Lower lobe of right lung (tissue), 2 donors: ENCODE measurements at regions not wholly inside any gene's neighbourhood (a gene's known extent, or its start where the extent isn't known, plus 50 kb on each side); places are given as distances from the start of the nearest gene placed in this dataset.

Experiments used
- ATAC-seq, 2 donors: fragments of 200-7000 bp; cut with Tn5 transposase; one replicate each; pipeline ENCODE4 v1.9.1; 2020 to 2022; ENCODE audit warnings: mild to moderate bottlenecking in 2 of 2, moderate library complexity in 2 of 2
- DNase-seq: peaks from one replicate; pipeline ENCODE4 v3.0.0-alpha.2; 2020
- H3K27ac ChIP-seq: fragments of 200-600 bp; one replicate; pipeline ENCODE4 v1.8.0; 2022
- H3K27me3 ChIP-seq: fragments of 200-600 bp; one replicate; pipeline ENCODE4 v1.8.0; 2022; ENCODE audit warnings: low read depth
- H3K36me3 ChIP-seq: fragments of 200-600 bp; one replicate; pipeline ENCODE4 v1.8.0; 2022; ENCODE audit warnings: mild to moderate bottlenecking
- H3K4me1 ChIP-seq: fragments of 200-600 bp; one replicate; pipeline ENCODE4 v1.8.0; 2022
- H3K4me3 ChIP-seq: fragments of 200-600 bp; one replicate; pipeline ENCODE4 v1.8.0; 2022; ENCODE audit warnings: mild to moderate bottlenecking
- H3K9me3 ChIP-seq: fragments of 200-600 bp; one replicate; pipeline ENCODE4 v1.8.0; 2022
- intact Hi-C: fragments of 100-400 bp; cut with DNase I; formaldehyde crosslinking; loops from one replicate; pipeline ENCODE4 v1.11.0; 2022
- TF ChIP-seq, protein P1 (sequence below): fragments of 200-600 bp; IDR thresholded peaks from one replicate; pipeline ENCODE4 v1.8.0; 2022; ENCODE audit warnings: antibody characterized with exemption, mild to moderate bottlenecking
- donor health status: DM: no; HTN: yes; CAD: no; lungs with severe emphysema.

DNA sequence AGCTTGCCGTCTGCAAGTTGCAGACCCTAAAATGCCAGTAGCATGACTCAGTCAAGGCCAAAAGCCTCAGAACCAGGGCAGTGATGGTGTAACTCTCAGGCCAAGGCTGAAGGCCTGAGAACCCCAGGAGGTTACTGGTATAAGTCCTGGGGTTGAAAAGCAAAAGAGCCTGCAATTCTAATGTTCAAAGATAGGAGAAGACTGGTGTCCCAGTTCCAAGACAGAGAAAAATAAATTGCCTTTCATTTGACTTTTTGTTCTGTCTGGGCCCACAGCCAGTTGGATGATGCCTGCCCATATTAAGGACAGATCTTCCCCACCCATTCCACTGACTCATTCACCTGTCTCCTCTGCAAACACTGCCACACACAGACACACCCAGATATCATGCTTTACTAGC lies 673.2 kb downstream of the CDH18 start:
- TF ChIP-seq, protein P1, sequence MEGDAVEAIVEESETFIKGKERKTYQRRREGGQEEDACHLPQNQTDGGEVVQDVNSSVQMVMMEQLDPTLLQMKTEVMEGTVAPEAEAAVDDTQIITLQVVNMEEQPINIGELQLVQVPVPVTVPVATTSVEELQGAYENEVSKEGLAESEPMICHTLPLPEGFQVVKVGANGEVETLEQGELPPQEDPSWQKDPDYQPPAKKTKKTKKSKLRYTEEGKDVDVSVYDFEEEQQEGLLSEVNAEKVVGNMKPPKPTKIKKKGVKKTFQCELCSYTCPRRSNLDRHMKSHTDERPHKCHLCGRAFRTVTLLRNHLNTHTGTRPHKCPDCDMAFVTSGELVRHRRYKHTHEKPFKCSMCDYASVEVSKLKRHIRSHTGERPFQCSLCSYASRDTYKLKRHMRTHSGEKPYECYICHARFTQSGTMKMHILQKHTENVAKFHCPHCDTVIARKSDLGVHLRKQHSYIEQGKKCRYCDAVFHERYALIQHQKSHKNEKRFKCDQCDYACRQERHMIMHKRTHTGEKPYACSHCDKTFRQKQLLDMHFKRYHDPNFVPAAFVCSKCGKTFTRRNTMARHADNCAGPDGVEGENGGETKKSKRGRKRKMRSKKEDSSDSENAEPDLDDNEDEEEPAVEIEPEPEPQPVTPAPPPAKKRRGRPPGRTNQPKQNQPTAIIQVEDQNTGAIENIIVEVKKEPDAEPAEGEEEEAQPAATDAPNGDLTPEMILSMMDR, result no peak
- intact Hi-C loops, result no loop called here
- H3K4me1 ChIP-seq, result no peaks in the 10 kb centered on the region
- no peak overlapping the region for H3K27ac ChIP-seq
- no peaks in the 10 kb centered on the region for H3K36me3 ChIP-seq
- DNase-seq, result no peak
- H3K27me3 ChIP-seq, result no peaks in the 10 kb centered on the region
- no peaks in the 10 kb centered on the region for H3K9me3 ChIP-seq
- ATAC-seq, result no peak
- H3K4me3 ChIP-seq, result no peak overlapping the region

DNA sequence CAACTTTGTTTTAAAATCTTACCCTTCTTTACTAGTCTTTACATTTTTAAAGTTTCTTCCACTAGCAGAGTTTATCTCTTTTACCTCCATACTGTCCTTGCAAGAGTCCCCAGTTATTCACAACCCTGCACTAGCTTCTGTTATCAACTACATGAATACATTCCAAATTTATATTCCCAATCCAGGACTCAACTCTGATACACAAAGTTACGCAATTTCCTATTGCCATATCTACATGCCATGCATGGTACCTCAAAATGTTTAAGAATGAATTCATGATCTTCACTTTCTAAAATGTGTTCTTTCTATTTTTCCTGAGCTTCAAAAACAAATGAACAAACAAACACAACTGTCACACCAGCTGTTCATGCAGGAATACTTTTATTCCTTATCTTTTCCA lies 668.7 kb downstream of the CDH18 start:
- no peak overlapping the region for H3K27ac ChIP-seq
- TF ChIP-seq, protein P1, result no peak
- H3K4me3 ChIP-seq, result no peak overlapping the region
- H3K9me3 ChIP-seq, result no peaks in the 10 kb centered on the region
- no peak for DNase-seq
- intact Hi-C loops, result no loop called here
- H3K4me1 ChIP-seq, result no peaks in the 10 kb centered on the region
- H3K27me3 ChIP-seq, result no peaks in the 10 kb centered on the region
- no peaks in the 10 kb centered on the region for H3K36me3 ChIP-seq
- no peak for ATAC-seq

DNA sequence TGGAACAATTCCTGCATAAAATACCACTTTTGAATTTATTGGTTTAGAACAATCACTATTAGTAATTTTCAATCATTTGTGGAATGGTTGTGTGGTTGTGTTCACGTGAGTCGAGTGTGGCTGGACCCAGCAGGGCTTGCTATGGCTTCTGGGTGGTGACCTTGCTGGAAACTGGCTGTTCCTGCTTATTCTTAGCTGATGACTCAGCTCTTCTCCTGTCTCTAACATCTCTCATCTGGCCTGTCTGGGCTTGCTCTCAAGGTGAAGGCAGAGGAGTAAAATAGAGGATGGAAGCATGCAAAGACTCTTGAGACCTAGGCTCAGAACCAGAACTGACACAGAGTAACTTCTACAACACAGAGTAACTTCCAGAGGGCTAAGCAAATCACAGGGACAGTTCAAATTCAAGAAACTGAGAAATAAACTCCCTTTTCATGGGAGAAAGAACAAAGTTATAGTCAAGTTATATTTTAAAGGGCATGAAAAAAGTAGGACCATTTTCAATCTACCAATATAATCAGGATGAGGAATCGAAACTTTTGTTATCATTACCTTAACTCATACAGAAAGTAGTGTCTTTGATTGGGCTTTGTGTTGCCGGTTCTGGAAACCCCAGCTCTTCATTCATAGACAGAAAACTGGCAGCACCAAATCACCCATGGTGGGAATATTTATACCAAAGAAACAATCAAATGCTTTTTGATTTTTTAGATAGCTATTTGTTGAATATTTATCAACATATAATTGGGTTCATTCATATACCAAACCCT lies 665.1 kb downstream of the CDH18 start:
- DNase-seq (no peak), ATAC-seq (no peak)
- TF ChIP-seq, protein P1, result no peak
- intact Hi-C loops, result no loop called here
- no peak overlapping the region for H3K4me3 ChIP-seq
- no peak overlapping the region for H3K27ac ChIP-seq
- H3K9me3 ChIP-seq, result no peaks in the 10 kb centered on the region
- no peaks in the 10 kb centered on the region for H3K4me1 ChIP-seq
- H3K36me3 ChIP-seq, result no peaks in the 10 kb centered on the region
- H3K27me3 ChIP-seq, result no peaks in the 10 kb centered on the region

DNA sequence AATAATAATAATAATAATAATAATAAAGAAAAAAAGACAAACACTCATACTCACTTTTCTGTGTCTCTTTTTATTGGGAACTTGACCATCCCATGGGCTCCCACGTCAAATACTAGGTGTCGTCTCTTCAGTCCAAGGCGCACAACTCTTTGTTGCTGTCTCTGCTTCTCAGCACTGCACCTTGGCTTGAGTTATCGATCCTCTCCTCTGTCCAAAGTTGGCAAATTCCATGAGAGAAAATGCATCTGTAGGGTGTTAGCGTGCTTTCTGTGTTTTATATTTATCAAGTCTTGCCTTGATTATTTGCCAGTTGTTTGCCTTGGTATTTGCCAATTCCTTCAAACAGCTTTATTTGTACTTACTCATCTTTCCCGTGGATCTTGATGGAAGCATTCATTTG lies 653.7 kb downstream of the CDH18 start:
- intact Hi-C loops, result no loop called here
- H3K27me3 ChIP-seq, result no peaks in the 10 kb centered on the region
- no peak for DNase-seq
- no peaks in the 10 kb centered on the region for H3K9me3 ChIP-seq
- H3K36me3 ChIP-seq, result no peaks in the 10 kb centered on the region
- ATAC-seq, result no peak
- no peak overlapping the region for H3K27ac ChIP-seq
- TF ChIP-seq, protein P1, result no peak
- no peaks in the 10 kb centered on the region for H3K4me1 ChIP-seq
- H3K4me3 ChIP-seq, result no peak overlapping the region

DNA sequence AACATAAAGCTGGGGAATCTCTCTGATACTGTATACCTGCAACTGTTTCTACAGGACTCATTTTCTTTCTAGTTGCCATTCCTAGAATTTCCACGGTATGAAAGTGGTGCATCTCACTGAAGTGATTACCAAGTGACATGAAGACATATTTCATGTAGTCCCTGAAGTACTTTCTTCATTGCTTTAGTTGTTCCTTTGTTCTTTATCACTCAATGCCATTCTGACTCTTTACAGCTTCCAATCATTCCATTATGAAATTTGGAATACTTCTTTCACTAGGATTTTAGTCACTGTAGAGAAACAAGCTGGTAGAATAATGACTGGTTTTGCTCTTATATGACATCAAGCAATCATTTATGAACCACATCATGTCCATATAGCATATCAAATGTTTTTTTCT lies 645.1 kb downstream of the CDH18 start:
- TF ChIP-seq, protein P1, result no peak
- no peak overlapping the region for H3K4me3 ChIP-seq
- H3K27ac ChIP-seq, result no peak overlapping the region
- no peaks in the 10 kb centered on the region for H3K36me3 ChIP-seq
- DNase-seq, result no peak
- H3K9me3 ChIP-seq, result peaks cover 4% of the 10 kb centered on the region
- no peaks in the 10 kb centered on the region for H3K27me3 ChIP-seq
- H3K4me1 ChIP-seq, result no peaks in the 10 kb centered on the region
- no peak for ATAC-seq
- intact Hi-C loops, result no loop called here
